NCI-H748 treated with DMSO at 0.1 percent for 48 hours (cell line): ENCODE measurements at regions not wholly inside any gene's neighbourhood (a gene's known extent, or its start where the extent isn't known, plus 50 kb on each side); places are given as distances from the start of the nearest gene placed in this dataset.
"Not testable (repeated sequence)": the region's sequence is repeated elsewhere in the genome, so short reads cannot be mapped to it uniquely, and the experiment has no call there.

Source experiments
- DNase-seq: peaks from one replicate; lab custom pipeline; 2025; lab: John Stamatoyannopoulos, UW

DNA sequence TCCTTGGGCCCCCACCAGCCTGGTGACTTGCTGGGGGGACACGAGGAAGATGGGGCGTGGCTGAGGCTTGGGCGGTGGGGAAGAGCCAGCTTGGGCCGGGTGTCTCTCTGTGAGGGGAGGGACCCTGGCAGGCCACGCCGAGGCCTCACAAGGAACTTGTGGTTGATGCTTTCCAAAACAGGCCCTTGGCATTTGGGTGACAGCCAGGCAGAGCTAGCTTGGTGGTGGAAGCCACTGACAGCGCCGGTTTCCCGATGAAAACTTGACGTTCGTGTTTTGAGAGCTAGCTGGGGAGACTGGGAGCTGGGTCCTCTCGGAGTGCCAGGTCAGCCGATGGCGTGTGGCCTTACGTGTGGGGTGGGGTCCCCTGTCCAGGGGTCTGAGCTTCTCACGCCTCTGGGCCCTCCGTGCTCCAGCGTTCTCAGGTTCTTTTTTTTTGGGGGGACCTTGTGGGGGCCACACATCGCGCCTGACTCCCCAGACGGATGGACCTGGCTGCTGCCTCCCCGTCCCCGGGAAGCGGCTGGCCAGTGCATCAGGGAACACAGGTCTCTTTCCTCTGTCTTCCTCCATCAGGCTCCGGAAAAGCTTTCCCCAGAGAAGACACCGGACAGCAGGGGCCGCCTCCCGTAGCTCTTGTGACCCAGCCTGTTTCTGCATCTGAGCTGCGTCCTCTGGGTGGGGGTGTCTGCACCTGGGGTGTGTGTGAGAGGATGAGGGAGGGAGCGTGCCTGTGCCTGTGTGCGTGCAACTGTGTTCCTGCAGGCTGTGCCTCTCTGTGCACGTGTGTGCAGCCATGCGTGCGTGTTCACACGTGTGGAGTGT, 129.3 kb upstream of the LPCAT1 start:
- no peak for DNase-seq

DNA sequence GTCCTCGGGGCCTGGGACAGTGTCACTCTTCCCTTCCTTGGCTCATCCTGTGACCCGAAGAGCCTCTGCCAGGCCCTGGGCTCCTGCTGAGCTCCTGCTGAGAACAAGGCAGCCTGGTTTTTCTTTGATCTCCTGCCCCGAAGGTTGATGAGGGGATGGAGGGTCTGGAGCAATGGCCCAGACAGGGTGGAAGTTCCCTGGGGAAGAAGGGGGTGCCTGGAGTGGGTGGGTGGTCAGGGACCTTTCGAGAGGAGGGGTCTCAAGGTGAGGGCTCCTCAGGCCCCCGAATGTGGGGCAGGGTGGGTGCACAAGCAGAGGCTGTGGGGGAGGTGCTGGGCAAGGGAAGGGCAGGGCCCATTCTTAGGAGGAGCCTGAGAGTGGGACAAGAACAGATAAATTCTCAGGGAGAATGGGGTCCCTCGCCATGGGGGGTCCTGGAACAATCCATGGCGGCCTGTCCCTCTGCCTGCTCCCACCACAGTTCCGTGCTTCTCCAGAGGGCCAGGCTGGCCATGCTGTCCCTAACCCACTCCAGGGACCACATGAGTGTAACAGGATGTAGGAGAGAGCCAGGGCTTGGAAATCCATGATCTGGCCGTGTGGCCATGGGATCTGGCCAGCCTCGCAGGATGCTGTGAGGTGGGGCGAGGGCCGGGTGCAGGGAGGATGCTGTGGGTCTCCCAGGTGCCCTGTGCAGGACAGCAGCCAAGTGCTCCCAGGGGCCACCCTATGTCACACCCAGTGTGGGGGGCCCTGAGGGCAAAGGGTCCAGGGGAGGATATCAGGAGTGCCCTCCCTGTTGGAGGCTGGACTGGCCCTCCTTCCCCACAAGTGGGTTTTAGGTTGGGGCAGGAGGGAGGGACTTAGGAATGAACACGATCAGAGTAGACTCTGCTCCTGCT, 128.5 kb upstream of the LPCAT1 start:
- no peak for DNase-seq

DNA sequence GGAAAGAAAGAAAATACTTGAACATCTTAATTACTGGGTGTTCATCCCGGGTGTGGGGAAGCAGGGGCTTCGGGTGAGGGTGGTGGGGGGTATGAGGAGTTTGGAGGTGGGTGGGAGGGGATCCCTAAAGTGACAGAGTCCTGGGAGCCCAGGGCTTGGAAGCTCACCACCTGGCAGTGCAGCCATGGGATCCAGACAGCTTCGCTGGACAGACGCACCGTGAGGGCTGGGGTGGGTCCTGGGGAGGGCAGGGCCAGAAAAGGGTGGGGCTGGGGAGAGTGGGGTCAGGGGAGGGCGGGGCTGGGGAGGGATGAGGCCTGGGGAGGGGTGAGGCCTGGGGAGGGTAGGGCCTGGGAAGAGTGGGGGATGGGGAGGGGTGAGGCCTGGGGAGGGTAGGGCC, 127.5 kb upstream of the LPCAT1 start:
- no peak for DNase-seq

DNA sequence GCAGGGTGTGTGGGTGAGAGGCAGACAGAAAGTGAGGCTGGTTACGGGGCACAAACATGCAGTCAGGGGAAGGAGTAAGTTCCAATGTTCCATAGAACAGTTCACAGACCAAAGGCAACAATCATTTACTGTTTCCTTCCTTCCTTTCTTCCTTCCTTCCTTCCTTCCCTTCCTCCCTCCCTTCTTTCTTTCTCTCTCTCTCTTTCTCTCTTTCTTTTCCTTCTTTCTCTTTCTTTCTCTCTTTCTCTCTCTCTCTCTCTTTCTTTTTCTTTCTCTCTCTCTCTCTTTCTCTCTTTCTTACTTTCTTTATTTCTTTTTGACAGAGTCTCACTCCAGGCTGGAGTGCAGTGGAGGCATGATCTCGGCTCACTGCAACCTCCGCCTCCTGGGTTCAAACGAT, 125.8 kb upstream of the LPCAT1 start:
- DNase-seq: no peak

DNA sequence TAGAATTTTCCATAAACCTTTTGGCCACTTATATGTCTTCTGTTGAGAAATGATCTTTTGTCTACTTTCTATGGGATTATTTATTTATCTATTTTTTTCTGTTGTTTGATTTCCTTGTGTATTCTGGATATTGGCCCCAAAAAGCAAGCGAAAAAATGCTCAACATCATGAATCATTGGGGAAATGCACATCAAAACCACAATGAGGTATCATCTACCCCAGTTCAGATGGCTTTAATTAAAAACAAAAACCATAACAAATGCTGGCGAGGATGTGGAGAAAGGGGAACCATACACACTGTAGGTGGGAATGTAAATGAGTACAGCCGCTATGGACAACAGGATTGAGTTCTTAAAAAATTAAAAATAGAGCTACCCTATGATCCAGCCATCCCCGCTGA, 125.0 kb upstream of the LPCAT1 start:
- DNase-seq: no peak

DNA sequence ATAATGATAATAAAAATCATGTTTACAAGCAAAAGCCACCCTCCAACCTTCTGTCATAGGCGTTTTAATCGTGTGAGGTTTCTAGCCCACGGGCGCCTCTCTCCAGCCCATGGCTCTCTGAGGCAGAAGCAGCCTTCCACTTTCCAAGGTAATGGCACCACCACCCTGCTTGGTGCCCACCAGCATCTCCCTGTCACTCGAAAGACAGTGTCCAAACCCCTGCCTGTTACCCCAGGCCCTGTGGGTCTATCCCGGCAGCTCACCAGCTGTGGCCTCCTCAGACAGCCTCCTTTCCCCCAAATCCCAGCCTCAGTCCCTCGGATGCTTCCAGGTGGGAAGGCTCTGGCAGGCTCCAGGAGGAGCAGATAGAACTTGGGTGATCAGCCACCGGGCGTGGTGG, 123.8 kb upstream of the LPCAT1 start:
- no peak for DNase-seq

DNA sequence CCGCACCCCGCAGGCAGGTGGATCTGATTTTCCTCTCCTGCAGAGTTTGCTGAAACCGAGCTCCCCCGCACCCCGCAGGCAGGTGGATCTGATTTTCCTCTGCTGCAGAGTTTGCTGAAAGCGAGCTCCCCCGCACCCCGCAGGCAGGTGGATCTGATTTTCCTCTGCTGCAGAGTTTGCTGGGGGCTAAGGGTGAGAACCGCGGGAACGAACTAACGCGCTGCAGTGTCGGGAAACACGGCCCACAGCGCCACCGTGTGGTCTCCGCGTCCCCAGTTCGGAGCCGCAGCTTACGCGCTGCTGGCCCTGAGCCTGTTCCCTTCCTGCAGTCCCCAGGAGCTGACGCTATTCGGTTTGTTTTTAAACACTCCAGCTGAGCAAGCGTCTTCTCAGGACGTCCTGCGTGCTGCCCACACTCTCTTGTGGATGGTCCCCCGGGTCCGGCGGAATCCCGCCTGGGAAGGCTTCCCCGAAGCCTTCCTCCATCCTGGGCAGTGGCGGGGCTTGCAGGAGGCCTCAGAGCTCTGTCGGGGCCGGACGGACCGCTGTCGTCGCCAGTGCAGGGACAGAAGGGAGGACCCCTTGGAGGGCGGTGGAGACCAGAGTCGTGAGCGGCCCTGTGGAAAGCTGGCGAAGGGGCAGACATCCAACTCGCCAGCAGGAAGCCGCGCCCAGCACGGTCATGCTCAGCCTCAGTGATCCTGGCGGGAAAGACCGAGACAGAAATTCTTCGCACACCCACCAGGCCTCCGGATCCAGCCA, 121.2 kb upstream of the LPCAT1 start:
- DNase-seq: peak; percentile 94

DNA sequence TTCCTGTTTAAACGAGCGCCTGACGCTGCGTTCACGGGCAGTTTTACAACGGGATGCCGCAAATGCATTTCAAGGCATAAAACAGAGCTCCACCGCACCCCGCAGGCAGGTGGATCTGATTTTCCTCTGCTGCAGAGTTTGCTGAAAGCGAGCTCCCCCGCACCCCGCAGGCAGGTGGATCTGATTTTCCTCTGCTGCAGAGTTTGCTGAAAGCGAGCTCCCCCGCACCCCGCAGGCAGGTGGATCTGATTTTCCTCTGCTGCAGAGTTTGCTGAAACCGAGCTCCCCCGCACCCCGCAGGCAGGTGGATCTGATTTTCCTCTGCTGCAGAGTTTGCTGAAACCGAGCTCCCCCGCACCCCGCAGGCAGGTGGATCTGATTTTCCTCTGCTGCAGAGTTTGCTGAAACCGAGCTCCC, 120.6 kb upstream of the LPCAT1 start:
- DNase-seq: not testable (repeated sequence)

DNA sequence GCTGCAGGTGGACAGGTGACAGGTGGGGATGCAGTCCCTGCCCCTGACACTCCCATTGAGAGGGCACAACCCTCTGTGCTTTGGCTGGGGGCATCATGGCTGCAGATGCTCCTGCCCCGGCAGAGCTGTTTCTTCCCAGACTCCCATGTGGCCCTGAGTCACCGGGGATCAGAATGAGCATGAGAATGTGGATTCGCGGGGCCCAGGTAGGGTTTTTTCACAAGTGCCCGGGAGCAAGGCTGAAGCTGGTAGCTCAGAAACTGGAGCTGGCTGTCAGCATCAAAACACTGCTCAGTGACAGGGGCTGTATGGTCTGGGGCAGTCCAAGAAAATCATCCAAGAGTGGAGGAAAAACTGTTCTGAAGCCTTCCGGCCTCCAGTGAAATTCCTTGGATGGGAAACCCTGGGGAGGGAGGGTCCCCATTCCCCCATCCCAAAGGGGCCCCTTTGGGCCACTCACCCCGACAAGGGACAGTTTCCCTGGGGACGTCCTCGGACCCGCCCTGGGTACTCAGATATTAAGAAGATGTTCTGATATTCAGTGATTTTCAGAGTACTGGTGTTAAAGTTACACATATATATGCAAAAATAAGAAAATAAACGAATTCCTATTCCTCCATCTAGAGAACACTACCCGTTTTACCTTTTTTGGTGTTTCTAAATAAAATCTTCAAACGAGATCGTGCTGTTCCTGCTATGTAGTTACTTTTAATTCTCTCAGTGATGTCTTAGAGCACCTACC, 120.1 kb upstream of the LPCAT1 start:
- no peak for DNase-seq

DNA sequence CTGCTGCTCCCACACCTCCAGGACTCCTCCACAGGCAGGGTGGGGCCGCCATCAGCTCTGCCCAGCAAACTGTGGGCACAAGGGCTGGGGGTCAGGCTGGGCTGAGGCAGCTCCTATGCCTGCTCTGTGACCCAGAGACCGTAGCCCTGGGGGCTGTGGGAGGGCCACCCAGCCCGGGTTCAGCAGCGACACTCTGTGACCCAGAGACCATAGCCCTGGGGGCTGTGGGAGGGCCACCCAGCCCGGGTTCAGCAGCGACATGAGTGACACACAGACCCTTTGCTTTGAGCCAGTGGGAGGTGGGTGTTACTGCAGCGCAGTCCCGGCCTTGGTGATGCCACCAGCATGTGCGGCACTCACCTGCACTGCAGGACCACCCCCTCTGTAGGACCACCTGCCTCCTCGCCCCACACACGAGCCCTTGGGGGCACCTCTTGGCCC, 118.9 kb upstream of the LPCAT1 start:
- no peak for DNase-seq

DNA sequence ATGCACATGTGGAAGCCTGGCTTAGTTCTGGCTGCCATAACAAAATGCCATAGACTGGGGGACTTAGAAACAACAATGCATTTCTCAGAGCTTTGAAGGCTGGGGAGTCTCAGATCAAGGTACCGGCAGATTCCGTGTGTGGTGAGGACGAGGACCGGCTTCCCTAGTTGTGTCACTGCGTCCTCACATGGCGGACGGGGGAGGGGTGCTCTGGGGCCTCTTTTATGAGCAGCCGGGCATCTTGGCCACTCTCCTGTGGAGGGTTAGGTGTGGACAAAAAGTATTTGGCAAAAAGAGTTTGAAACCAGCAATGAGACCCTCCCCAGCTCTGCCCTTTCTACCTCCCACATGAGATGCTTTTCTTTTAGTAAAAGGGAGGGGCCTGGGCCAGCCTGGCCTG, 118.5 kb upstream of the LPCAT1 start:
- DNase-seq: no peak

DNA sequence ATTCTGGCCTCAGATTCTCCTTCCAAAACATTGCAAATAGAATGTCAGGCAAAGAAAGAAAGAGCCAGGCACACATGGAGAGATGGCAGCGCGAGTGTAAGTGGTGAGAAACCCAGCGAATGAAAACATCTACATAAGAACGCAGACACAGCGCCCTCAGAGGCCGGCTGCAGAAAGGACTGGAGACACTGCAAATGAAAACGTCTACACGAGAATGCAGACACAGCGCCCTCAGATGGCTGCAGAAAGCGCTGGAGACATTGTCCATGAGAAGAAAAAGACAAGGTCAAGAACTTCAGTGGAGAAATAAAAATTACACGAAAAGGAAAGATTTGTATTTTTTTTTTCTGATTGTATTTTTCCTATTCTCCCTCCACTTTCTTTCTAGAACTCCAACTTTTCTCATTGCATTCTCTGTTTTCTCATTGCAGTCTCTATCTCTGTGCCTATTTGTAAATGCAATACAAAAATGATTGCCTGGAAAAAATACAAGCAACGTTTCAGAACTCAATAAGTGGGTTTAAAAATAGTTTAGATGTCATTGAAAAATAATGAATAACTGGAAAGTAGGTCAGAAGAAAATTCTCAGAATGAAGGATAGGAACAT, 117.9 kb upstream of the LPCAT1 start:
- DNase-seq: peak; percentile 98

DNA sequence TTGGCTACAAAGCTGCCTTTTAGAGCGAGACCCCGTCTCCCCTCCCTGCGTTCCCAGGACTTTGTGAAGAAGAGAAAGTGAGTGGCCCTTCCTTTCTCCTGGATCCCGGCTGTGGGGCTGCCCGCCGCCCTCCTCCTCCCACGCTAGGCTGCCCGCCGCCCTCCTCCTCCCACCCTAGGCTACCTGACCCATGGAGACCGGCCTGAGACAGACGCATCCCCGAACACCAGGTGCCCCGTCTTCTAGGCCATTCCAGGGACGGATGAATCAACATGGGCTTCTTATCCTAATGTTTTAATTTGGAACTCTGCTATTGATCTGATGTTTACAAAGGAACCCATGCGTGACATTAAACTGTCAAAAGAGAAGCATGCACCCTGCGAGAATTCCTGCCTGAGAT, 117.3 kb upstream of the LPCAT1 start:
- no peak for DNase-seq

DNA sequence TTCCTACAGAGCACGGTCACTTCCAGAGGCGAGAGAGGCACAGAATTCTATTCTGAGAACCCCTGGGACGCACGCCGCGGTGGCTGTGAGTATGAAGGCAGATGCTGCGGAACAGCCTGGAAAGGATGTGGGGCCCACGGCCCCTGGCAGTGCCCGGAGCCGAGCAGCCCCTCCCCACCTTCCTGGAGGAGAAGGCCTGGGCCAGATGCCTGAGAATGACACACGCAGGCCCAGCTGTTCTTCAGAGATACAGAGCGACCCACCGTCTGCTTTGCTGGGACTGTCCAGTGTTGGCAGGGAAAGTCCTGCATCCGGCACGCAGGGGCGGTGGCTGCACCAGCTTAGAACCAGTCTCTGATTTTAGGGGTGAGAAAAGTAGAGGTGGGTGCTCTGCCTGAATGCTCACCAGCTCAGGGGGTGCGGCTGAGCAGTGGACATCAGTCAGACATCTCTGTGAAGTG, 116.7 kb upstream of the LPCAT1 start:
- no peak for DNase-seq

DNA sequence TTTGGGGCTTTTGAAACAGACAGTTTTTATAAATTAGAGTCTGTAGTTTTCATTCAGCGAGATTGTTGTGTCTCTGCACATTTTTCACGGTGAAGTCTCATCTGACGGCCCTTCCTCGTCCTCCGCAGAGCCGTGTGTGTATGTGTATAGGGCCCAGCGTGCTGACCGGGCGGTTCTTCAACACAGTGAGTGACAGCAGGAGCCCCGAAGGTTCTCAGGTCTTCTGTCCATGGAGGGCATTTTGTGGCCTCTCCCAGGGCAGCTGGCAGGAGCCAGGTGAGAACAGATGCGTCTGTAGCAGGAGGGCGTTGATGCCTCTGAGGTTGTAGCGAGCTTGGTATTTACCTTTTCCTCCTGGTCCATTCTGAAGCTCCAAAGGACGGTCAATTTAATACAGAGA, 116.0 kb upstream of the LPCAT1 start:
- DNase-seq: peak; percentile 37

DNA sequence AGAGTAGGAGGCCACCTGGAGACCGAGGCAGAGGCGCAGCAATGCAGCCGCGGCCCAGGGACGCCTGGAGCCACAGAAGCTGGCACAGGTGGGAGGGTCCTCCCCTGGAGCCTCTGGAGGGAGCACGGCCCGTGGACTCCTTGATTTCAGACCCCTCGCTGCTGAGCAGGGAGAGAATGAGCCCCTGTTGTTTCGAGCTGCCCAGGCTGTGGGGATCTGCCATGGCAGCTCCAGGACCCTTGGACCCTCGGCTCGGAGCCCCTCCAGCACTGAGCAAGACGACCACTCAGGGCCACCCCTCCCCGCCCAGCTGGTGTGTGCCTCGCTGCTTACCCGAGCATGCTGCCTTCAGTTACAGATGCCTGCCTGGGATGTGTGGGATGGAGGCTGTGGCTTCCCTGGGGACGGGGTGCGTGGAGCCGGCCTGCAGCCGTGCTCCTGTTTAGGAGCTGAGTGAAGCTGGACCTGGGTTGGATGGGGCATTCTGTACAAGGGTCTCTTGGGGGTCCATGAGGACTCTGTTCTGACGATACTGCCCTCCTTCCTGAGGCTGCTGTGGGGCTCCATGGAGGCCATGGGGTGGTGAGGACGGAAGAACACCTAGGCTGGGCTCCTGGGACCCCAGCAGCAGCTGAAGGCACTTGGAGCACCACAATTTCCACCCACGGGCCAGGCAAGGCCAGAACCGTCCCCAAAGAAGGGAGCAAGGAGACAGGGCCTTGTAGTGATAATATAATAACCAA, 115.1 kb upstream of the LPCAT1 start:
- DNase-seq: no peak

DNA sequence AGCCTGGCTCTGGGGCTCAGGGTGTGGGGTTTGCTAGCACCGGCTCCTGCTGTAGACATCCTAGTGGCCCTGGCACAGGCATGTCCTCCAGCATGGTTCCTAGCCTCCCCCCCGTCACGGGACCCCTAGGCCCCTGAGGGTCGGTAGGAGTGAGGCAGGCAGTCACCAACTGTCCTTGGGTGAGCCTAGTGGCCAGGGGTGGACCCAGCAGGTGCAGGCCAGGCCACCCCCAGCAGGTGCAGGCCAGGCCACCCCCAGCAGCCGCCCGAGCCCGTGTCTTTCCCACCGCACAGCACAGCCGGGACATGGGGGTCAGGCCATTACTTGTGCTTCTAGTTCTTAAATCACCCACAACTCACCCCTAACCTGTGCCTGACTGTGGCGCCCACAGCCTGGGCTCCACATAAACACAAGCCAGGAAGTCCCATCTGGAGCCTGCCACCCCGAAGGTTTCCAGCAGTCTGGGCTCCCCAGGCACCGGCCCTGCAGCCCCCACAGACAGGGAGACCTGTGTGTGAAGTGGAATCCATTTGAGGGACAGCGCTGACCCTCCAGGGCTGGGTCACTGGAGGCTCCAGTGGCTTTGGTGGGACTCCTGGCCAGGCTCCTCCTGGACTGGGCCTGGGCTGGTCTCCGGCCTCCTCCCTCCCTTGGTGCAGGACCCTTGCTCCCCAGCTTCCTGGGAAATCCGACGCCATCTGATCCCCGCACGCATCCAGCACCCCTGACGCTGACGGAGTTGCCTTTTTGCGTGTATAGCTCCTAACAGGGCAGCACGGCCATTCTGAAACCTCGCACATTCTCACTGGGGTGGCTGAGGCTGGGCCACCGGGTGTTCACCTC, 114.1 kb upstream of the LPCAT1 start:
- DNase-seq: no peak

DNA sequence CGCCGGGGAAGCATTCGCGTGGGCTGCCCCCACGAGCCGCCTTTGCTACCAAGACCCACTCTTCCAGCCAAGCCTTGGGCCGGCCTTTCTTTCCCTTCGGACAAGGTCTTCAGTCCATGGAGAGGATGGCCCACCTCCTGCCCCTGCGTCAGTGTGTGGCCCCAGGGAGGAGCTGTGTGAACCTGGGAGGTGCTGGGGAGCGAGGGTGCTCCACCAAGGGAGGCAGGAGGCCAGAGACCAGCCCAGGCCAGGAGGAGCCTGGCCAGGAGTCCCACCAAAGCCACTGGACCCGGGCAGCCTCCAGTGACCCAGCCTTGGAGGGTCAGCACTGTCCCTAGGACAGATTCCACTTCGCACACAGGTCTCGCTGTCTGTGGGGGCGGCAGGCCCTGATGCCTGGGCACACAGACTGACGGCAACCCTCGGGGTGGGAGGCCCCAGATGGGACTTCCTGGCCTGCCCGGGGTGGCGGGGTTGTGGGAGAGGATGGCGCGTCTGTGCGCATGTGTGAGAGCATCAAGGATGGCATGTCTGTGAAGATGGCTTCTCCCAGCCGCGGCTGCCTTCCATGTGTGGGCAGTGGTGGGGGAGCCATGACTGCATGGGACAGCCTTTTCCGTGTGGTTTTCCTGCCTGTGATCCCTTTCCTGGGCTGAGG, 113.3 kb upstream of the LPCAT1 start:
- DNase-seq: no peak

DNA sequence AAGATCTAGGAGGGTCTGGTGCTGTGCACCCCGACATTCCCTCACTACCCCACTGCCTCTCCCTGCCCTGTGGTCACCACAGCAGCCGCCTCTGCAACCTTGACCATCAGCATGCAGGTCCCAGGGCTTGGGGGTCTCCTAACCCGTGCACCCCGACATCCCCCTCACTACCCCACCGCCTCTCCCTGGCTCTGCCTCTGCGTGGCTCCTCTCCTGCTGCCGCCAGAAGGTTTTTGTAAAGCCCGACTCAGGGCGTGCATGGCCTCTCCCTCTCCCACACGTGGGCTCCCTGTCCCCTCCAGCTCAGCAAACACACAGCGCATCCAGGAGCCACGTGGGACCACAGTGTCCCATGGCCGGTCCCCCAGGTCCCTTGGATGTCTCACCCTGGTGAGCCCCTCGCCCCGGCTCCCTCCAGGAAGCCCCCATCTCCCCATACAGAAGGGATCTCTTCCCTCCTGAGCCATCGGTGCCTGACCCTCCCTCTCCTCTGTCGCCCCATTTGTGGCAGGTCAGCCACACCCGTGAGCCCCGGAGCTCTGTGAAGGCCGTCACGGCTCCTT, 112.5 kb upstream of the LPCAT1 start:
- DNase-seq: not testable (repeated sequence)
